ENCODE measurements at regions not wholly inside any gene's neighbourhood (a gene's known extent, or its start where the extent isn't known, plus 50 kb on each side); places are given as distances from the start of the nearest gene placed in this dataset.

- TF ChIP-seq CTCF (IDR thresholded peaks at IDR 0.05; ENCODE audit: low read depth, low read length, poor library complexity, severe bottlenecking), result no peak
- TF ChIP-seq EZH2phosphoT487 (IDR thresholded peaks at IDR 0.05; ENCODE audit: borderline replicate concordance, low read length), result no peak
Observed at GRCh38 chr6:22952097-22952496, 382.7 kb downstream of the HDGFL1 start.

Data from DOHH2 (cell line).